ES-I3 (cell line): ENCODE measurements at regions not wholly inside any gene's neighbourhood (a gene's known extent, or its start where the extent isn't known, plus 50 kb on each side); places are given as distances from the start of the nearest gene placed in this dataset.

ENCODE experiments used
- H3K36me3 ChIP-seq: 2 replicates; pipeline ENCODE4 v1.6.1; 2013; ENCODE audit warnings: mild to moderate bottlenecking, low read length, control low read depth, moderate library complexity; ENCODE audit not compliant: insufficient read depth
- H3K4me1 ChIP-seq: 2 replicates; pipeline ENCODE4 v1.6.1; 2013; ENCODE audit warnings: mild to moderate bottlenecking, control low read depth, low read length; ENCODE audit not compliant: insufficient read depth
- H3K9ac ChIP-seq: 2 replicates; pipeline ENCODE4 v1.6.1; 2013; ENCODE audit warnings: low read depth, mild to moderate bottlenecking, low read length, moderate library complexity
- H3K9me3 ChIP-seq: 2 replicates; pipeline ENCODE4 v1.6.1; 2013; ENCODE audit warnings: mild to moderate bottlenecking, low read length, moderate library complexity; ENCODE audit not compliant: control insufficient read depth, insufficient read depth

DNA sequence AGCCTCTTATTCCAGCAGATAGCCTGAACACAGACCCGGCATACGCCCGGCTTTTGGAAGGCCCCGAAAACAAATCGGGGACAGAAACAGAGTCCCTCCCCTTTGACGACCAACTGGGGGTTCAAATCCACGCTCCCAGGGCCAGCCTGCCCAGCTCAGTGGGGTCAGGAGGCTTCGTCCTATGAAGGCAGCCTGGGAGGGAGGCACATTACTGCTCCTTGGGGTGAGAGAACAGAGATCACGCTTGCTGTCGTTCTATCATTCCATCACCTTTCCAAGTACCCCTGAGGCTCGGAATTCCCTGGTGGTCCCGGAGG is 208.8 kb upstream of the SALL3 start:
- no peaks in the 10 kb centered on the region for H3K4me1 ChIP-seq
- H3K9ac ChIP-seq, result no peak overlapping the region
- no peaks in the 10 kb centered on the region for H3K9me3 ChIP-seq
- no peaks in the 10 kb centered on the region for H3K36me3 ChIP-seq

DNA sequence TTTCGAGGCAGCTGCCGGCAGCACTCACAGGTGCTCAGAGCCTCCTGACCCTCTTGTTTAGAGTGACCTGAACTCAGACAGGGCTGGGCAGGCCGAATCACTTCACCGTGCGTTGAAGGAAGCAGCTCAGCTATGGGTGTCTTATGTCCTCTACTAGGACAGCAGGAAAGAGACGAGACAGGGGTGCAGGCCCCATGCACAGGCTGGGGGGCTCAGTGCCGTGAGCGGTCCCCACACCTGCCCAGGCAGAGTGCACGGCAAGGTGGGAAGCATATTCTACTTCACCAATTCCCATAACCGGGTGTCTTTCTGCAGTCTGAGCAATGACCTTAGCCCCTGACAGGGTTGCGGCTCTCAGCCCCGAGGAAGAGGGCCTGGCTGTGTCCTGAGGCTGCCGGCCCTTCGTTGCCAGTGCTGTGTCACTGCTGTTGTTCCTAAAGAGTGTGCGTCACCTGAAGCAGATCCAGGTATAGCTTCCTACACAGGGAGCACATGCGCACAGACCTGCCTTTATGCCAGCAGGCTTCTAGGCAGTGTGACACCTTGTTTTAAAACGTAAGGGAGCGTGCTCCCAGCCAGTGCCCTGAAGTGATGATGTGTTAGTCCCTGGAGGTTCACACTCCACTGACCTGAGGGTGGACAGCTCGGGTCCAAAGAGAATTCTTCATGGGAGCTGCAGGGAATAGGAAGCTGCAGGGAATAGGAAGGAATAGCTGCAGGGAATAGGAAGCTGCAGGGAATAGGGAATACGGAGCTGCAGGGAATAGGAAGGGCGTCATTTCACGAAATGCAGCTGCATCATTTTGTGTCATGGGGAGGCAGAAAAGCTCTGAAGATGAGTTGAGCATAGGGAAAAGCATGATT is 207.9 kb upstream of the SALL3 start:
- Histone ChIP-seq H3K4me1 (no peaks in the 10 kb centered on the region), H3K9me3 (no peaks in the 10 kb centered on the region), H3K36me3 (no peaks in the 10 kb centered on the region), H3K9ac (no peak overlapping the region)

DNA sequence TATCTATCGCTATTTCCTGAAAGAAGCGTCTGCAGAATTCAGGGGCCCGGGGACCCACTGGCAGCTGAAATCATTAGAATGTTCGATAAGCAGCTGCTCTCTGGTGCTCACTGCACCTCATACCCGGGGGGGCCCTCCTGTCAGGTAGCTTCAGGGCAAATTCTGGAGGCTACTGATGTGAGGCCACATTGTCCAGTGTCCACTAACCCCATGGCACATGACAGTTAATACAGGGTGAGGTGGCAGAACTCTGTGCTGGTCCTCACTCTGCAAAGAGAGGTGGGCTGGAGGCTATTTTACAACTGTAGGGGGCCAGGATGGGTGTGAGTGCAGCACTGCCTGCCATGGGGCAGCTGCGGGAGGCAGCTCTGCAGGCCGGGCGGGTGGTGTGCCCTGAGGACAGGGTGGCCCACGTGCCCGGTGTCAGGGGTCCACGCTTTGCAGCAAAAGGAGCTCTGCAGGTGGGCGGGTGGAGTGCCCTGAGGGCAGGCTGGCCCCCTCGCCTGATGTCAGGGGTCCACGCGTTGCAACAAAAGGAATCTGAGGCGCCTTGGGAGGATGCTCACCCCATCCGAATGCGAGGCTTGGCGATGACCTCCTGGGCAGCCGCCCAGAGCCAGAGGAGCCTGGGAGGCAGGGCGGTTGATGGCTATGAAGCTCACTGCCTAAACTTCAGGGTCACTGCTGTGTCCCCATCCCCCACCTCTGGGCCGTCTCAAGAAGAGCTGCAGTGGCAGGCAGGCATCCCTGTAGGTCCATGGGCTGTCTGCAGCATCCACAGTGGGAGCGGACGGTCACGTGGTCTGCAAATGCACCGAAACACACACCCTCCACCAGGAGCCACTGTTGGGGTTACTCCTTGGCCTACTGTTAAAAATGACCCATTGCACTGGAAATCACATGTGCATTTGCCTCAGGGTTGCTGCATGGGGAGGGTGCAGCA is 207.0 kb upstream of the SALL3 start:
- H3K9me3 ChIP-seq, result no peaks in the 10 kb centered on the region
- no peaks in the 10 kb centered on the region for H3K4me1 ChIP-seq
- H3K36me3 ChIP-seq, result no peaks in the 10 kb centered on the region
- no peak overlapping the region for H3K9ac ChIP-seq

DNA sequence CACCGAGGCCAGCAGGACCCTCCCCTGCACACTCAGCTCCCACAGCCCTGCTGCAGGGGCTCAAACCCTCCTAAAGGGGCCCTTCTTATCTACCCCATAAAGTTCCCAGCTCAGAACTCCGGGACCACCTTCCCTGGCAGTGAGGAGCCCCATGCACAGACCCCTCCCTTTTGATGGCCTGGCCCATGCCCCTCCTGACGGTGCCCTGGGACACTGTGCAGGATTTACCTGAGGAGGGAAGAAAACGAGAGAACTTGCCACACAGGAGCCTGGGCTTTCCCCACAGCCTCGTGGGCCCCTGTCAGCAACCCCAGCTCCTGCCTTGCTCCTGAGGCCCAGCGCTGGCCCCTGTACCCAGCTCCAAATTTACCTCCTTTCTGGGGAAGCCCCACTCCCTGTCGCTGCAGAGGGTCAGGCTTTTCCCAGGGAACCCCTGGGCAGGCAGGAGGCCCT is 206.3 kb upstream of the SALL3 start:
- H3K4me1 ChIP-seq, result no peaks in the 10 kb centered on the region
- no peaks in the 10 kb centered on the region for H3K9me3 ChIP-seq
- no peaks in the 10 kb centered on the region for H3K36me3 ChIP-seq

DNA sequence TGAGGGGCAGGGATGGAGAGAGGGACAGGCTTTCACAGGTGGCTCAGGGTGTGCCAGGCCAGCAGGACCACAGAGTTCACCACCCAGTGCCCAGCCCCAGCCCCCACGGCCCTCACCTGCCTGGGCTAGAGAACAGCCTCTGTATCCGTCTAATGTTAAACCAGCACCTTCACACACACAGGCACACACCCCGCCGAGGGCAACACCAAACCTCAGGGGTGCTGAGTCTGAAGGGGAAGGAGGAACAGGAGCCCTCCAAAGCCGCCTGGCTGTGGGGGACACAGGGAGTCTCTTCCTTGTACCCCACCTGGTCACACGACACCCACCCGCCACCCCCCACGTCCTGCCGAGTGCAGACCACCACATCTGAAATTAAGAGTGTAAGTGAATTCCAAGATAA is 205.8 kb upstream of the SALL3 start:
- no peaks in the 10 kb centered on the region for H3K9me3 ChIP-seq
- H3K36me3 ChIP-seq, result no peaks in the 10 kb centered on the region
- no peak overlapping the region for H3K9ac ChIP-seq
- H3K4me1 ChIP-seq, result no peaks in the 10 kb centered on the region

More for the DNA sequence above, 206.3 kb upstream of the SALL3 start:
- no peak overlapping the region for H3K9ac ChIP-seq

DNA sequence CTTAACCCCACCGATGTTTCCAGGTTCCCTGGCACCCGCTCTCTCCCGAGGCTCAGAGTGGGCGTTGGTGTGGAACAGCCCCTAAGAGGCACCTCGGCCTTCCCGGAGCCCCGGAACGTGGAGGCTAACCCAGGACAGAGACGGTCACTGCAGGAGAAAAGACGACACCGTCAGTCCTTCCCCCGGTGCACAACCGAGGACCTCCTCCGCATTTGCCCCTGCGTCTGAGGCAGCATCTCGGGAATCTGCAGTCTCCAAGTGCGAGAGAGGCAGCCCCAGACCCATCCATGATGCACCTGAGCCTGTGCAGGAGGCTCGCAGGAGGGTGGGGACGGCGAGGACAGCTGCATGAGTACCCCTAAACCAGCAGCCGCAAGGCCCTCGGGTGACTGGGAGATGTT is 204.9 kb upstream of the SALL3 start:
- H3K9me3 ChIP-seq, result no peaks in the 10 kb centered on the region
- no peaks in the 10 kb centered on the region for H3K36me3 ChIP-seq
- no peak overlapping the region for H3K9ac ChIP-seq
- H3K4me1 ChIP-seq, result no peaks in the 10 kb centered on the region

DNA sequence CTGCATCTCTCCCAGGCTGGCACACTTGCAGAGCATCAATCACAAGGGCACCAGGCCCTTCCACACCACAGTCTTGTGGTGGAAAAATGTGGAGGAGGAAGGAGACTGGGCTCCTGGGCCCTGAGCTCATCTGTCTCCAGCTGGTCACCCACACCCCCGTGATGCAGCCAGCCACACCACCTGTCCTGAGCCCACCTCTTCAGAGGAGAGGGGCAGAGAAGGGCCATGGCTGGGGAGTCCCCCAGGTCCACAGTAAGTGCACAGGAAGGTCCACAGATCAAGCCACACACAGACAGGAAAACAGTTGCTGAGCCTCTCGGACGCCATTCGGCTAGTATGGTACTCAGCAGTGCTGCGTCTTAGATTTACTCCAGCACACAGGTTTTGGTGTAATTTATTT is 203.5 kb upstream of the SALL3 start:
- no peaks in the 10 kb centered on the region for H3K36me3 ChIP-seq
- H3K4me1 ChIP-seq, result no peaks in the 10 kb centered on the region

DNA sequence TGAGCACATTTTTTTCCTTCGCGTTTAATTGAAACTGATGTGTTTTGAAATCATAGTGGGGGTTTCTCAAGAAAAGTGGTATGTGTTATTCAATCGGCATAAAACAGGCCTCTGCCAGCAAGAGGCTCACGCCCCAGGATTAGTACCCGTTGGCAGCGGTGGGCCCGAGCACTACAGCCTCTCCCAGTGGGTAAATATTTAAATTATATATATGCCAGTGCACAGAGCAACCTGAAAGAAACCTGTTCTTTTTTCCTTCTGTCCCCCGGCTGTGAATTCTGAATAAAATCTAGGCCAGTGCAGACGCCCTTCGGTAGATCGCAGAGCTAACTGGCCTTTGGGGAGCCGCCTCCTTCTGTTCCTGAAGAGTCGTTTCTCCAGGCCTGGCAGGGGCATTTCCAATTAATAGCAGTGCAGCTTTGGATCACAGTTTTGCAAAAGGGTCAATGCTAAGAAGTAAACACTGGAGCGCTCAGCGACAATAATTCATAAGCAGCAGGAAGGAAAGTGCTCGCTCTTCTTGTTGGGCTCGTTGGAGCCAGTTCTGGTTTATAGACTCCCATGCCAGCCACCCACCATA is 202.8 kb upstream of the SALL3 start:
- Histone ChIP-seq H3K4me1 (no peaks in the 10 kb centered on the region), H3K9me3 (no peaks in the 10 kb centered on the region), H3K9ac (no peak overlapping the region), H3K36me3 (no peaks in the 10 kb centered on the region)

More for the DNA sequence above, 203.5 kb upstream of the SALL3 start:
- H3K9me3 ChIP-seq, result no peaks in the 10 kb centered on the region
- H3K9ac ChIP-seq, result no peak overlapping the region

DNA sequence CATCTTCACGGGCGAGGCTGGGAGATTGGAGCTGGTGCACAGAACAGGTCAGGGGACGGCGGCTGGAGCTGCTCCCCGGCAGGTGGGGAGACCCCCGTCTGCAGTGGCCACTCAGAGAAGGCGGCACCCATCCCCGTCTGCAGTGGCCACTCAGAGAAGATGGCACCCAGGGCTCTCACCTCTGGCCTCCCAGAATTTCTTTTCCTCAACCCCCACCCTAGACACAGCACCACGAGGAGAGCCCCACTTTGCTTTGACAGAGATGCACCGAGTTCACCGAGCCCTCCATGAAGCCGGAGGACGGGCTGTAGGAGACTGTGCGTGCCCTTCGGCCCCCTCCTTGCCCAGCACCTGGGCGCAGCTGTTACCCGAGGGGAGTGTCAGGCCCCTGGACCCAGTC is 201.6 kb upstream of the SALL3 start:
- Histone ChIP-seq H3K9me3 (no peaks in the 10 kb centered on the region), H3K4me1 (no peaks in the 10 kb centered on the region), H3K36me3 (no peaks in the 10 kb centered on the region), H3K9ac (no peak overlapping the region)

DNA sequence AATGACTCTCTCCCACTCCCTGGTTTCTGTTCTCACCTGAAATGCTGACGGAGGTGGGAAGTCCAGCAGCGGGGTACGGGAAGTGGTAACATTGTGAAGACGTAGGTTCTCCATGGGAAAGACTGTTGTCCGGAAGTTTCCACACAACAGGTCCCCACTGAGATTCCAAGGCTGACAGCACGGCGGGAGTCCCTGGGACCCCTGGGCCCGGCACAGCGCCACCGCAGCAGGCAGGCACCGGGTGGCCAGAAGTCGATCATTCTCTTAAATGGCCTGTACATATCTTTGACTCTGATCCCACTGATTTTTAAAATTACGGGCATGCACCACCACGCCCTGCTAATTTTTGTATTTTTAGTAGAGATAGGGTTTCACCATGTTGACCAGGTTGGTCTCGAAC is 201.0 kb upstream of the SALL3 start:
- no peaks in the 10 kb centered on the region for H3K9me3 ChIP-seq
- H3K9ac ChIP-seq, result no peak overlapping the region
- H3K36me3 ChIP-seq, result no peaks in the 10 kb centered on the region
- H3K4me1 ChIP-seq, result no peaks in the 10 kb centered on the region

DNA sequence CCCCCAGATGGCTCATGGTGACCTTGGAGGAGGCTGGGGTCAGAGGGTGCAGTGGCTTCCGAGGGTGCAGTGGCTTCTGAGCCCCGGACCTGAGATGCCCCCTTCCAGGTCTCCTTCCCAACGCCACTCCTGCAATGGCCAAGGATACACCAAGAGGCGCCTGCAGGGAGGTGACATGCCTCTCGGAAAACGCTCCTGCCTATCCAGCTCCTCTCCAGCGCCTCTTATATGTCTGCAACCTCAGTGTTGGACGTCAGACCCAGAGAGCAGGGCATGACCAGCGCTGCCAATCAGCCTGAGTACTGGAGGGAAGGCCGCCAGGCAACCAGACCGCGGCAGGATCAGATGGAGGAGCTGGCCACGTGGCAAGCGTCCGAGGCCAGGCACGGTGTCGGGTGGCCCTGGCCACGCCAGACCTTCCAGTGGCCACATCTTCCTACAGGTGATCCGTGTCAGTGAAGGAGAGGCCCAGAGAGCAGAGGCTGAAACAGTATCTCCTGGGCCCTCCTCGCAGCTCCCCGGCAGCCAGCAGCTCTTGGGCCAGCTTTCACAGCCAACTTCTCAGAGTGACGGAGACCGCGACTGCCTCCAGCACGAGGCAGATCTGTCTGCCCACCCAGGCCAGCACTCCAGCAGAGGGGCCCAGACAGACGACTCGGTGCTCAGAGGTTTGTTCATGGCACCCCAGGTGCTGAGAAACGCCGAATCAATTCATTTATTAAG is 199.5 kb upstream of the SALL3 start:
- Histone ChIP-seq H3K36me3 (no peaks in the 10 kb centered on the region), H3K4me1 (no peaks in the 10 kb centered on the region), H3K9ac (no peak overlapping the region), H3K9me3 (no peaks in the 10 kb centered on the region)

DNA sequence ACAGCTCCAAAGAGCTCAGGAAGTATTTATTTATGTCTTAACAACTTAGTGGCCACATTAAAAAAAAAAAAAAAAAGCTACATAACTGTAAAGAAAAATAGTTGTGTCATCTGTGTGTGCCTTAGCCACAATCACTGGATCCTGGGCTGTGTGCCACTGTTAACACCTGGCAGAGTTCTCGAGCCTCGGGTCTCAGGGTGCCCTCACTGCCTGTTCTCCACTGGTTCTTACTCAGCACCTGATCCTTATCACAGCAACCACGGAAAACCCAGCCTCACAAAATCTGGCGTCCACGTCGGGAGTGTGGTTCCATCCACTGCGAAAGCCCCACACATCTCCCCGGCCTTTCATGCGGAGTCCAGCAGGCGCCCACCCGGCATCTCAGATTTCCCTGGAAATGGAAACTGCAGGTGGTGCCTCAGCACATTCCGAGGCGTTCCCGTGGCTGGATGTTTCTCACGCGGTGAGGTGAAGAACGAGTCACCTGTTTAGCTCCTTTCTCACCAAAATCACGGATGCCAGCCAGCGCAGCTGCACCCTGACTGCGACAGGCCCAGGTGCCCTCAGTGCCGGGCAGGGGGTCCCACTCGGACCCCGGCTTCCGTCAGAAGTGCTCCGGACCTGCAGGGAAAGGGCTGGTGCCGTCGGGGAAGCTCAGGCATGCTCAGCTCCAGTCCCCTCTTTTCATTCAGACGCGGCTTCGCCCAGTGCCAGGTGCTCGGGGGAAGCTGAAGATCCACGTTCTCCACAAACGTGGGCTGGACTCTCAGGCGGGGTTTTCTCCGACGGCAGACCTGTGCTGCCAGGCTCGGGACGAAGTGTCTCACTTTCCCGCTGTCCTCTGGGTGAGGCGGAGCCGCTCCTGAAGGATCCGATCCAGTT is 198.7 kb upstream of the SALL3 start:
- Histone ChIP-seq H3K4me1 (no peaks in the 10 kb centered on the region), H3K36me3 (no peaks in the 10 kb centered on the region), H3K9me3 (no peaks in the 10 kb centered on the region), H3K9ac (no peak overlapping the region)

DNA sequence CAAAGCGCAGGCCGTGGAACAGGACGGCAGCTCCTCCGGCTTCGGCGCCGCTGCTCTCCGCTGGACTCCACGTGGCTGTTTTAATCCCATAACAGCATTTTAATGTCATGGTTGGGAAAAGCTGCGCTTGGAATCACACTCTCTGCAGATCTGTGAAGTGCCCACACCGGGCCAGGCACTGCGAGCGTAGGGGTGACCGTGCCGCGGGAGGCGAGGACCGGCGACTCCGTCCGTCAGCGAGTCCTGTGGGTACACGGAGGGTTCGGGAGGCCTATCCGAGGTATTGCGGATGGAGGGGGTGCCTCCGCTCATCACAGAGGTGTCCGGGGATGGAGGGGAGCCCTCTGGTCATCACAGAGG is 198.0 kb upstream of the SALL3 start:
- no peaks in the 10 kb centered on the region for H3K4me1 ChIP-seq
- H3K36me3 ChIP-seq, result no peaks in the 10 kb centered on the region
- no peaks in the 10 kb centered on the region for H3K9me3 ChIP-seq
- H3K9ac ChIP-seq, result no peak overlapping the region
